GM12878 (cell line): ENCODE measurements at regions not wholly inside any gene's neighbourhood (a gene's known extent, or its start where the extent isn't known, plus 50 kb on each side); places are given as distances from the start of the nearest gene placed in this dataset.

ENCODE experiments used
- ATAC-seq: fragments of 200-7000 bp; cut with Tn5 transposase; 3 replicates; pipeline ENCODE4 v1.9.1; 2020; ENCODE audit warnings: mild to moderate bottlenecking, moderate library complexity
- BruUV-seq: library from RNA; stranded (reverse); fragments of 400-500 nt; replicated peaks from 2 replicates; lab custom pipeline; 2021; lab: Mats Ljungman, UMichigan
- CTCF ChIA-PET: fragments of 300-600 bp; sonication (Branson Sonifier 250); formaldehyde crosslinking; extraction: SDS; loops from one replicate; lab custom pipeline; 2021; ENCODE audit warnings: inconsistent platforms; lab: Yijun Ruan, JAX
- POLR2A ChIA-PET: fragments of 350-600 bp; formaldehyde crosslinking; extraction: SDS; loops from one replicate; lab custom pipeline; 2021; ENCODE audit warnings: inconsistent platforms; lab: Charles Lee
- RAD21 ChIA-PET: fragments of 300-600 bp; sonication (Branson Sonifier 250); formaldehyde crosslinking; loops from one replicate; lab custom pipeline; 2023; ENCODE audit warnings: antibody characterized with exemption; ENCODE audit not compliant: unreplicated experiment; lab: Charles Lee
- SMC1A ChIA-PET: fragments of 300-600 bp; sonication (Branson Sonifier 250); formaldehyde crosslinking; loops from one replicate; lab custom pipeline; 2023; ENCODE audit not compliant: unreplicated experiment, uncharacterized antibody; lab: Charles Lee
- DNase-seq: peaks from one replicate; pipeline ENCODE4 v3.0.0-alpha.2; 2011; ENCODE audit warnings: low read depth, low spot score
- FAIRE-seq: peaks from 3 replicates; lab custom pipeline; 2011; peaks lifted over from hg19 to GRCh38; lab: Jason Lieb, UNC
- H2AFZ ChIP-seq: 2 replicates; pipeline ENCODE4 v1.6.0; 2011; ENCODE audit warnings: low read depth, low read length, control low read depth; ENCODE audit not compliant: control insufficient read depth
- H3K27ac ChIP-seq: 2 replicates; pipeline ENCODE4 v1.5.1; 2011; ENCODE audit warnings: control low read depth; ENCODE audit not compliant: control insufficient read depth, insufficient read depth
- H3K27me3 ChIP-seq, 2 experiments: replicated peaks in 1 of 2; 2 replicates each; pipeline versions ENCODE4 v1.6.0 to v1.6.1; 2011; ENCODE audit warnings: low read length in 1 of 2; ENCODE audit not compliant: control insufficient read depth in 2 of 2, insufficient read depth in 2 of 2
- H3K36me3 ChIP-seq, 2 experiments: 2 replicates each; pipeline ENCODE4 v1.5.1; 2011; ENCODE audit warnings: low read length in 1 of 2; ENCODE audit not compliant: control insufficient read depth in 2 of 2, insufficient read depth in 2 of 2
- H3K4me1 ChIP-seq: 2 replicates; pipeline ENCODE4 v1.6.1; 2011; ENCODE audit warnings: mild to moderate bottlenecking, low read length, moderate library complexity, mixed read lengths; ENCODE audit not compliant: control insufficient read depth, insufficient read depth
- H3K4me2 ChIP-seq: 2 replicates; pipeline ENCODE4 v1.6.0; 2011; ENCODE audit warnings: control low read depth; ENCODE audit not compliant: control insufficient read depth, insufficient read depth
- H3K4me3 ChIP-seq: fragments of 200-600 bp; sonication (generic); 2 replicates; pipeline ENCODE4 v1.5.1; 2016
- H3K79me2 ChIP-seq: 2 replicates; pipeline ENCODE4 v1.6.0; 2011; ENCODE audit warnings: low read length; ENCODE audit not compliant: control insufficient read depth, insufficient read depth
- H3K9ac ChIP-seq: 2 replicates; pipeline ENCODE4 v1.8.0; 2011; ENCODE audit warnings: low read length, control low read depth, mixed read lengths; ENCODE audit not compliant: control insufficient read depth, insufficient read depth
- H3K9me3 ChIP-seq: replicated peaks from 3 replicates; pipeline ENCODE4 v1.5.1; 2011; ENCODE audit warnings: mild to moderate bottlenecking, low read length; ENCODE audit not compliant: control insufficient read depth, insufficient read depth
- H4K20me1 ChIP-seq: 2 replicates; pipeline ENCODE4 v1.6.0; 2011; ENCODE audit not compliant: control insufficient read depth, insufficient read depth
- EGR1 ChIP-seq, 2 experiments: IDR thresholded peaks; 1 replicate in 1 of 2; 2 replicates in 1 of 2; pipeline ENCODE4 v1.6.1; 2011 to 2012; ENCODE audit warnings: low read depth in 2 of 2, low read length in 2 of 2, borderline replicate concordance in 1 of 2, mild to moderate bottlenecking in 1 of 2, moderate library complexity in 1 of 2
- NBN ChIP-seq: fragments of 450-650 bp; IDR thresholded peaks from 2 replicates; pipeline ENCODE4 v1.6.1; 2016
- POLR2A ChIP-seq: IDR thresholded peaks from 2 replicates; pipeline ENCODE4 v1.6.1; 2011; ENCODE audit warnings: low read depth, mild to moderate bottlenecking, low read length
- PRDM15 ChIP-seq: fragments of 450-650 bp; formaldehyde crosslinking; IDR thresholded peaks from 2 replicates; pipeline ENCODE4 v1.4.0; 2020; ENCODE audit warnings: mild to moderate bottlenecking, moderate library complexity
- ZNF207 ChIP-seq: fragments of 450-650 bp; IDR thresholded peaks from 2 replicates; pipeline ENCODE4 v1.6.1; 2014; ENCODE audit warnings: antibody characterized with exemption, mild to moderate bottlenecking, borderline replicate concordance
- WGBS: methylation state at CpG from one replicate; pipeline ENCODE4 v1.1.6; 2016; ENCODE audit warnings: low lambda C conversion rate; ENCODE audit not compliant: insufficient replicate concordance, insufficient coverage; ENCODE audit errors: missing lambda C conversion rate; 5-methylcytosine and 5-hydroxymethylcytosine counted together
- in situ Hi-C: fragments of 300-500 bp; cut with MboI; formaldehyde crosslinking; loops from 9 replicates; pipeline ENCODE4 v1.14.3; 2018; ENCODE audit warnings: mixed read lengths
- intact Hi-C: fragments of 100-400 bp; cut with micrococcal nuclease; formaldehyde crosslinking; loops from one replicate; pipeline ENCODE4 v1.14.2; 2022; ENCODE audit not compliant: unreplicated experiment
- TF ChIP-seq, protein P1 (sequence below): fragments of 450-650 bp; IDR thresholded peaks from 2 replicates; pipeline ENCODE4 v1.6.1; 2016; ENCODE audit warnings: mild to moderate bottlenecking, moderate library complexity, borderline replicate concordance
- TF ChIP-seq, protein P2 (sequence below): fragments of 450-650 bp; IDR thresholded peaks from 2 replicates; pipeline ENCODE4 v1.6.1; 2017; ENCODE audit warnings: borderline replicate concordance

- Histone ChIP-seq H2AFZ (no peak overlapping the region), H3K36me3 (no peaks in the 10 kb centered on the region), H3K9ac (no peak overlapping the region), H3K27me3 (no peaks in the 10 kb centered on the region), H3K4me1 (peaks cover 19% of the 10 kb centered on the region), H3K4me3 (no peak overlapping the region), H4K20me1 (no peaks in the 10 kb centered on the region), H3K9me3 (no peaks in the 10 kb centered on the region), H3K4me2 (no peak overlapping the region), H3K27ac (no peak overlapping the region), H3K79me2 (no peaks in the 10 kb centered on the region)
- ChIA-PET CTCF (no interaction called here), POLR2A (no interaction called here), RAD21 (no interaction called here), SMC1A (no interaction called here)
- FAIRE-seq (no peak), ATAC-seq (no peak), DNase-seq (no peak)
- TF ChIP-seq POLR2A (no peak), EGR1 (IDR thresholded peaks at IDR 0.05; ENCODE audit: borderline replicate concordance in 1 of 2, low read depth in 2 of 2, low read length in 2 of 2) (no peak), NBN (no peak), PRDM15 (no peak), ZNF207 (no peak)
- TF ChIP-seq, protein P1, sequence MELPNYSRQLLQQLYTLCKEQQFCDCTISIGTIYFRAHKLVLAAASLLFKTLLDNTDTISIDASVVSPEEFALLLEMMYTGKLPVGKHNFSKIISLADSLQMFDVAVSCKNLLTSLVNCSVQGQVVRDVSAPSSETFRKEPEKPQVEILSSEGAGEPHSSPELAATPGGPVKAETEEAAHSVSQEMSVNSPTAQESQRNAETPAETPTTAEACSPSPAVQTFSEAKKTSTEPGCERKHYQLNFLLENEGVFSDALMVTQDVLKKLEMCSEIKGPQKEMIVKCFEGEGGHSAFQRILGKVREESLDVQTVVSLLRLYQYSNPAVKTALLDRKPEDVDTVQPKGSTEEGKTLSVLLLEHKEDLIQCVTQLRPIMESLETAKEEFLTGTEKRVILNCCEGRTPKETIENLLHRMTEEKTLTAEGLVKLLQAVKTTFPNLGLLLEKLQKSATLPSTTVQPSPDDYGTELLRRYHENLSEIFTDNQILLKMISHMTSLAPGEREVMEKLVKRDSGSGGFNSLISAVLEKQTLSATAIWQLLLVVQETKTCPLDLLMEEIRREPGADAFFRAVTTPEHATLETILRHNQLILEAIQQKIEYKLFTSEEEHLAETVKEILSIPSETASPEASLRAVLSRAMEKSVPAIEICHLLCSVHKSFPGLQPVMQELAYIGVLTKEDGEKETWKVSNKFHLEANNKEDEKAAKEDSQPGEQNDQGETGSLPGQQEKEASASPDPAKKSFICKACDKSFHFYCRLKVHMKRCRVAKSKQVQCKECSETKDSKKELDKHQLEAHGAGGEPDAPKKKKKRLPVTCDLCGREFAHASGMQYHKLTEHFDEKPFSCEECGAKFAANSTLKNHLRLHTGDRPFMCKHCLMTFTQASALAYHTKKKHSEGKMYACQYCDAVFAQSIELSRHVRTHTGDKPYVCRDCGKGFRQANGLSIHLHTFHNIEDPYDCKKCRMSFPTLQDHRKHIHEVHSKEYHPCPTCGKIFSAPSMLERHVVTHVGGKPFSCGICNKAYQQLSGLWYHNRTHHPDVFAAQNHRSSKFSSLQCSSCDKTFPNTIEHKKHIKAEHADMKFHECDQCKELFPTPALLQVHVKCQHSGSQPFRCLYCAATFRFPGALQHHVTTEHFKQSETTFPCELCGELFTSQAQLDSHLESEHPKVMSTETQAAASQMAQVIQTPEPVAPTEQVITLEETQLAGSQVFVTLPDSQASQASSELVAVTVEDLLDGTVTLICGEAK = no peak
- TF ChIP-seq, protein P2, sequence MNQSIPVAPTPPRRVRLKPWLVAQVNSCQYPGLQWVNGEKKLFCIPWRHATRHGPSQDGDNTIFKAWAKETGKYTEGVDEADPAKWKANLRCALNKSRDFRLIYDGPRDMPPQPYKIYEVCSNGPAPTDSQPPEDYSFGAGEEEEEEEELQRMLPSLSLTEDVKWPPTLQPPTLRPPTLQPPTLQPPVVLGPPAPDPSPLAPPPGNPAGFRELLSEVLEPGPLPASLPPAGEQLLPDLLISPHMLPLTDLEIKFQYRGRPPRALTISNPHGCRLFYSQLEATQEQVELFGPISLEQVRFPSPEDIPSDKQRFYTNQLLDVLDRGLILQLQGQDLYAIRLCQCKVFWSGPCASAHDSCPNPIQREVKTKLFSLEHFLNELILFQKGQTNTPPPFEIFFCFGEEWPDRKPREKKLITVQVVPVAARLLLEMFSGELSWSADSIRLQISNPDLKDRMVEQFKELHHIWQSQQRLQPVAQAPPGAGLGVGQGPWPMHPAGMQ = no peak
- intact Hi-C loops (no loop called here), in situ Hi-C loops (no loop called here)
- 48% methylated on average over 4 of the region's 4 CpGs for WGBS
- BruUV-seq = no TSS peak
Measured at GRCh38 chr2:234423884-234424283, 73.0 kb downstream of the ARL4C start.
